Right lobe of liver (tissue), 4 donors: ENCODE measurements at regions not wholly inside any gene's neighbourhood (a gene's known extent, or its start where the extent isn't known, plus 50 kb on each side); places are given as distances from the start of the nearest gene placed in this dataset.

Experiments
- POLR2A ChIP-seq: fragments of 450-650 bp; IDR thresholded peaks from one replicate; pipeline ENCODE4 v1.6.1; 2017; ENCODE audit warnings: antibody characterized with exemption, mild to moderate bottlenecking
- TF ChIP-seq, protein P1 (sequence below), 4 donors: fragments of 200-600 bp in 3 of 4; fragments of 450-650 bp in 1 of 4; IDR thresholded peaks; one replicate each; pipeline versions ENCODE4 v1.5.1 to v1.8.0; 2016 to 2022; ENCODE audit warnings: antibody characterized with exemption in 4 of 4, mild to moderate bottlenecking in 2 of 4
- donor health status: DM: no; HTN: no; CAD: no.
- donor health status: DM: no; HTN: no; CAD: no.
- donor health status: DM: no; HTN: yes; CAD: no.

DNA sequence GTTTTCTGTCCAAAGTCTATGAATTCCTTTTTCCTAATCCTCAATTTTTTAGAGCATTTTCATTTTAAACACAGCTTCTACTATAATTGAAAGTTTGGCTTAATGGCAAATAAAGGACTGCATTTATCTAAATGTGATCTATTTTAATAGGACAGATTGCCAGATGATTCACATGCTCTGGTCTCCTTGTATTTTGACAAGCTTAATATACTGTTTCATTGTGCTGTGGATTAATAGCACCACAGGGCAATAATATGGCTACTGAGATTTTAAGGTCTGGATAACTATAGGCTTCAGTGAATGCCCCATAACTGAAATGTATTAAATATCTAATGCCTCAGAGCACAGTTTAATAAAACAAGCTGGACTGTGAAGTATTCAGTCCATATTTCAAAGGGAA is 1362.8 kb downstream of the XPNPEP1 start:
- TF ChIP-seq POLR2A: no peak
- TF ChIP-seq, protein P1, sequence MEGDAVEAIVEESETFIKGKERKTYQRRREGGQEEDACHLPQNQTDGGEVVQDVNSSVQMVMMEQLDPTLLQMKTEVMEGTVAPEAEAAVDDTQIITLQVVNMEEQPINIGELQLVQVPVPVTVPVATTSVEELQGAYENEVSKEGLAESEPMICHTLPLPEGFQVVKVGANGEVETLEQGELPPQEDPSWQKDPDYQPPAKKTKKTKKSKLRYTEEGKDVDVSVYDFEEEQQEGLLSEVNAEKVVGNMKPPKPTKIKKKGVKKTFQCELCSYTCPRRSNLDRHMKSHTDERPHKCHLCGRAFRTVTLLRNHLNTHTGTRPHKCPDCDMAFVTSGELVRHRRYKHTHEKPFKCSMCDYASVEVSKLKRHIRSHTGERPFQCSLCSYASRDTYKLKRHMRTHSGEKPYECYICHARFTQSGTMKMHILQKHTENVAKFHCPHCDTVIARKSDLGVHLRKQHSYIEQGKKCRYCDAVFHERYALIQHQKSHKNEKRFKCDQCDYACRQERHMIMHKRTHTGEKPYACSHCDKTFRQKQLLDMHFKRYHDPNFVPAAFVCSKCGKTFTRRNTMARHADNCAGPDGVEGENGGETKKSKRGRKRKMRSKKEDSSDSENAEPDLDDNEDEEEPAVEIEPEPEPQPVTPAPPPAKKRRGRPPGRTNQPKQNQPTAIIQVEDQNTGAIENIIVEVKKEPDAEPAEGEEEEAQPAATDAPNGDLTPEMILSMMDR (IDR thresholded peaks at IDR 0.05): no peak
